ENCODE measurements at regions not wholly inside any gene's neighbourhood (a gene's known extent, or its start where the extent isn't known, plus 50 kb on each side); places are given as distances from the start of the nearest gene placed in this dataset.
A peak's percentile ranks its signal among the peaks of the same experiment; 100 is the strongest.
"Not testable (repeated sequence)": the region's sequence is repeated elsewhere in the genome, so short reads cannot be mapped to it uniquely, and the experiment has no call there.

DNA sequence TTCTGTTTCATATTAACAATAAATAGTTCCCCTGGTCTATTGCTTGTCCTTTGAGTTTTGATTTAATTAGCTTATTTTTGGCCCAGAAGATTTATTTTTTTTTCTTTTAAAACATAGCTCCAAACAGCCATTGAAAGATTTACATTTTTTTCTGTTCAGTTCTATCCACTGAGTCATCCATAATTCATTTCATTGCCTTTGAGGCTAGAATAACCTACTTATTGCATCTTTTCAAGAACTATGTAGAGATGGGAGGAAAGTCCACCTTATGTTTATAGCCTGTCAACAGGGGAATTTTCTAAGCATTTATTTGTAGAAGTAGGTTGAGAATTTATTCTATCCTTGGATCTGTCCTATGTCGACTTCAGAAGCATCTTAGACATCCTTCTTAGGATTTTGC is 53.4 kb upstream of the CHD2 start:
- TF ChIP-seq, protein P1, sequence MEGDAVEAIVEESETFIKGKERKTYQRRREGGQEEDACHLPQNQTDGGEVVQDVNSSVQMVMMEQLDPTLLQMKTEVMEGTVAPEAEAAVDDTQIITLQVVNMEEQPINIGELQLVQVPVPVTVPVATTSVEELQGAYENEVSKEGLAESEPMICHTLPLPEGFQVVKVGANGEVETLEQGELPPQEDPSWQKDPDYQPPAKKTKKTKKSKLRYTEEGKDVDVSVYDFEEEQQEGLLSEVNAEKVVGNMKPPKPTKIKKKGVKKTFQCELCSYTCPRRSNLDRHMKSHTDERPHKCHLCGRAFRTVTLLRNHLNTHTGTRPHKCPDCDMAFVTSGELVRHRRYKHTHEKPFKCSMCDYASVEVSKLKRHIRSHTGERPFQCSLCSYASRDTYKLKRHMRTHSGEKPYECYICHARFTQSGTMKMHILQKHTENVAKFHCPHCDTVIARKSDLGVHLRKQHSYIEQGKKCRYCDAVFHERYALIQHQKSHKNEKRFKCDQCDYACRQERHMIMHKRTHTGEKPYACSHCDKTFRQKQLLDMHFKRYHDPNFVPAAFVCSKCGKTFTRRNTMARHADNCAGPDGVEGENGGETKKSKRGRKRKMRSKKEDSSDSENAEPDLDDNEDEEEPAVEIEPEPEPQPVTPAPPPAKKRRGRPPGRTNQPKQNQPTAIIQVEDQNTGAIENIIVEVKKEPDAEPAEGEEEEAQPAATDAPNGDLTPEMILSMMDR (IDR thresholded peaks at IDR 0.05) = no peak
- Histone ChIP-seq H3K27ac (no peak overlapping the region), H3K27me3 (no peaks in the 10 kb centered on the region), H3K36me3 (no peaks in the 10 kb centered on the region), H3K4me1 (peaks cover 13 to 44% of the 10 kb centered on the region in 2 donors), H3K4me3 (no peak overlapping the region), H3K9me3 (peaks cover 0 to 3% of the 10 kb centered on the region in 2 donors)
- DNase-seq (no peak), ATAC-seq (no peak)
- intact Hi-C loops (cut with DNase I) = no loop called here

DNA sequence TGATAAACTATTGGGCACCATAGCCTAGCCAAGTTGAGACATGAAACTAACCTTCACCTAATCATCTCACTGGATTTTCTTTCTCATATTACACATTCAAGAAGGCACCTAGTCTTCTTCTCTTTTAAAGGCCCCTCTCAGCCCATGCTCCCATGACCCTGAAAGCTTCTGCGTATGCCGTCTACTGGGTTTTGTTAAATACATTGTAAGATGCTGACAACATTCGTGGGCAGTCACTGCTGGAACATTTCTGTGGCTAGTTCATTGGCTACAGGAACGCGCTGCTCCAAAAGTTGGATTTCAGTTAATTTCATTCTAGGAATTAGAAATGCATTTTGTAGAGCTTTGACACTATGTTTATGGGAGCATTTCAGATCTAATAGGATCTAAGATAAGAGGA is 52.3 kb upstream of the CHD2 start:
- Histone ChIP-seq H3K27ac (no peak overlapping the region), H3K4me3 (no peak overlapping the region), H3K27me3 (no peaks in the 10 kb centered on the region), H3K4me1 (peaks cover 13 to 44% of the 10 kb centered on the region in 2 donors), H3K9me3 (peaks cover 0 to 3% of the 10 kb centered on the region in 2 donors), H3K36me3 (no peaks in the 10 kb centered on the region)
- TF ChIP-seq, protein P1 (IDR thresholded peaks at IDR 0.05) = no peak
- ATAC-seq (no peak), DNase-seq (no peak)
- intact Hi-C loops (cut with DNase I) = no loop called here

DNA sequence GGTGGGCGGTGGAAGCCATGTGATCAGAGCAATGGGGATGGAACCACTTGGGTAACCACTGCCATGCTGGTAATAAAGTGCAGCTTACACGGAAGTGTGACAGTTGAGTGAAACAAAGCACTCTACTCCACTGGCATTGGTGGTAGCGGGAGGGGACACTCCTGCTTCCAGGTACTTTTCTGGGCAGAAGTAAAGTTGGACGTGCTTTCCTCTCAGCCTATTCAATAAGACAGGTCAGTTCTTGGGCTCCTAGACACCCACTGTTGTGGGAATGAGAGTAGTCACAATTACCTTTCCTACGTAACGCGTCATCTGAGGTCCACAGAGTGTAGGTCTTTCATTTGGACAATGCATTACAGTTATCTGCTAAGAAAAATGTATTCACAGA is 51.7 kb upstream of the CHD2 start:
- ATAC-seq (no peak), DNase-seq (no peak)
- intact Hi-C loops (cut with DNase I) = no loop called here
- no peak overlapping the region for H3K4me3 ChIP-seq
- H3K27me3 ChIP-seq = no peaks in the 10 kb centered on the region
- TF ChIP-seq, protein P1 (IDR thresholded peaks at IDR 0.05) = no peak
- H3K36me3 ChIP-seq = no peaks in the 10 kb centered on the region
- H3K27ac ChIP-seq = no peak overlapping the region
- peaks cover 0 to 3% of the 10 kb centered on the region in 2 donors for H3K9me3 ChIP-seq
- H3K4me1 ChIP-seq = peaks cover 13 to 41% of the 10 kb centered on the region in 2 donors

DNA sequence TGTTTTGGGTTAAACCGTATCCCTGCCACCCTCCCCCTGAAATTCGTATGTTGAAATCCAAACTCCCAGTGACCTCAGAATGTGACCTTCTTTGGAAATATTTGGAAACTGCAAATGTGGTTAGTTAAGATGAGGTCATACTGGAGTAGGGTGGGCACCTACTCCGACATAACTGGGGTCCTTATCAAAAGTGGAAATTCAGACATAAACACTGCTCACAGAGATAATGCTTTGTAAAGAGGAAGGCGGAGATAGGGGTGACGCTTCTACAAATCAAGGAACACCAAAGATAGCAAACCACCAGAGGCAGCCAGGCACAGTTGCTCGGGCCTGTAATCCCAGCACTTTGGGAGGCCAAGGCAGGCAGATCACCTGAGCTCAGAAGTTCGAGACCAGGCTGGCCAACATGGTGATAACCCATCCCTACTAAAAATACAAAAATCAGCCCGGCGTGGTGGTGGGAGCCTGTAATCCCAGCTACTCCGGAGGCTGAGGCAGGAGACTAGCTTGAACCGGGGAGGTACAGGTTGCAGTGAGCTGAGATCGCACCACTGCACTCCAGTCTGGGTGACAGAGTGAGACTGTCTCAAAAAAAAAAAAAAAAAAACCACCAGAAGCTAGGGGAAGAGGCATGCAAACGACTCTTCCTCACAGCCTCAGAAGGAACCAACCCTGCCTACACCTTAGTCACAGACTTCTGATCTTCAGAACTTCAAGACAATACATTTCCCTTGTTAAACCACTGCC is 51.1 kb upstream of the CHD2 start:
- Histone ChIP-seq H3K27ac (peak overlapping the region in 1 of 2 donors; percentile 18), H3K36me3 (no peaks in the 10 kb centered on the region), H3K4me3 (no peak overlapping the region), H3K27me3 (no peaks in the 10 kb centered on the region), H3K4me1 (peaks cover 13 to 37% of the 10 kb centered on the region in 2 donors), H3K9me3 (peaks cover 0 to 3% of the 10 kb centered on the region in 2 donors)
- DNase-seq (no peak), ATAC-seq (peak; percentile 34)
- intact Hi-C loops (cut with DNase I) = no loop called here
- TF ChIP-seq, protein P1 (IDR thresholded peaks at IDR 0.05) = no peak

DNA sequence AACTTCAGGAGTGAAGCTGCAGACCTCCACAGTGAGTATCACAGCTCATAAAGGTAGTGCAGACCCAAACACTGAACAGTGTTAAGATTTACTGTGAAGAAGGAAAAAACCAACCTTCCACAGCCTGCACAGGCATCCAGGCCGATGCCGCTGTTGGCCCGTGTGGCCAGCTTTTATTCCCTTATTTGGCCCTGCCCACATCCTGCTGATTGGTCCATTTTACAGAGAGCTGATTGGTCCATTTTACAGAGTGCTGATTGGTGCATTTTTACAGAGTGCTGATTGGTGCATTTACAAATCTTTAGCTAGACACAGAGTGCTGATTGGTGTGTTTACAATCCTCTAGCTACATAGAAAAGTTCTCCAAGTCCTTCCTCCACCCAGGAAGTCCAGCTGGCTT is 49.9 kb upstream of the CHD2 start:
- H3K9me3 ChIP-seq; H3K4me3 ChIP-seq; H3K27ac ChIP-seq; DNase-seq; intact Hi-C loops (cut with DNase I); H3K36me3 ChIP-seq; H3K27me3 ChIP-seq; ATAC-seq: not testable (repeated sequence)
- peaks cover 5 to 29% of the 10 kb centered on the region in 2 donors for H3K4me1 ChIP-seq

Measured in left lung (tissue), 4 donors.